ENCODE measurements at regions not wholly inside any gene's neighbourhood (a gene's known extent, or its start where the extent isn't known, plus 50 kb on each side); places are given as distances from the start of the nearest gene placed in this dataset.
A peak's percentile ranks its signal among the peaks of the same experiment; 100 is the strongest.

DNA sequence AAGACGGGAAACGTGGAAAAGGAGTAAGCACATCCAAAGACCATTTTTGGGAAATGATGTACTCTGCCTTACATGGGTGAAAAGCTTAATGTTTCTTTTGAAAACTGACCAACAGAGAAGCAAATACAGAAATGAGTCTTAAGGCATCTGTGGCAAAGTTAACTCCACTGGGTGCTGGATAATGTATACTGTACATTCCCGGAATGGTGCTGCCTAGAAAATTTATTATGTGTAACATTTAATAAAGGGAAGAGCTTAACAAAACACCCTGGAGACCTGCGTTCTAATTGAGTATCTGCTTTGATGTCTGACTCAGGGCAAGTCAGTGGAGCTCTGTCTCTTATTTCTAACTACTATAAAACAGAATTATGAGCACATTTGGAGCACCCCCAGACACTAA is 230.2 kb downstream of the MID1 start:
- no peak for DNase-seq (ENCODE audit: low read depth)

DNA sequence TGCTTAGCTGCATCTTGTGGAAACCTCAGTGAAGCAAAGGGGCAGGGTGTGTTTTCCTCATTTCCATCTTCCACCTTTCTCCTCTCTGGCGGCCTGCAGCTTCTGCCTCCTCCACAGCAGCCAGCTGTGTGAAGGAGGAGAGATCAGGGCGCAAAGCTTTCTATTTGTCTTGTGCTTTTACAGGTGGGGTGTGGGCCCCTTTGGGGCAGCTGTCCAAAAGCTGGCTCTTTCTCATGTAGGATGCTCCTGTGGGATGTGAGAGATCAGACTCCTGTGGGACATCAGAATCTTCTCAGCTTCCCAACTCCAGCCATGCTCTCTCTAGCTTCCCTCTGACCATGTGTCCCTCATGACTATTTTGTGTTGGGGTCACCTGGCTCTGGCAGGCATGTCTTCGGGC is 227.1 kb downstream of the MID1 start:
- DNase-seq (ENCODE audit: low read depth): no peak

DNA sequence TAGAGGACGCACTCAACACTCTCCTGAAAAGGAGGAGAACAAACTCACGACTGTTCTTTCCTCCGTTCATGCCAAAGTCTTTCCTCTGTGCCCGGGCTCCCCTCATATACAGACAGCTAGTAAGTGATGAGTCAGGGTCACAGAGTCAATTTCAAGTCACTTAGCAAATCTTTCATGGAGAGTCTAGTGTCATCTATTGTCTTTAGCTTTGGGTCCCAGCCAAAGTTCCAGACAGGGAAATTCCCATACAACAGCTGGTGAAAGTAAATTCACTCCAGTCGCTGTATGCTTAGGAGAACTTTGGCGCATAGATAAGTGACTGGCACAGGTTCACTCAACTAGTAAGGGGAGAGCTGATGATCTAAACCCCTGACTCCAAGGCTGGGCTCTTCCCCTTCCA is 226.5 kb downstream of the MID1 start:
- DNase-seq (ENCODE audit: low read depth): peak; percentile 75

DNA sequence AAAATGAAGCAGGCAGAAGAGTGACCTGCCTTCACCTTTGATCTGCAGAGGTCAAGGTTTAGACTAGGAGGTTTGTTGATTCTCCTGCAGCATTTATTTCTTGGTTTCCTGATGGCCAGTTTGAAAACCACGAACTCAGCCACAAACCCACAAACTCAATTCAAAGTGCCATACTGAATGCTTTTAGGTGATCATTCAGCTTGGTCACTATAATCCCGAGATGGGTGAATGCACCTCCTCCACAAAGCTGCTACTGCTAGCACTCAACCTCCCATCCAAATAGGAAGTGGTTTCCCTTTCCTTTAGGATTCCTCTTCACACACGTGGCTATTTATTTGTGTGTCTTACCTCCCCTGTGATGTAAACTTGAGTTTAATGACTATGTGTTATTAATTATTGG is 225.2 kb downstream of the MID1 start:
- no peak for DNase-seq (ENCODE audit: low read depth)

Measured in myocyte (in vitro differentiated cells).